IPS-18c (cell line): ENCODE measurements at regions not wholly inside any gene's neighbourhood (a gene's known extent, or its start where the extent isn't known, plus 50 kb on each side); places are given as distances from the start of the nearest gene placed in this dataset.
"Not testable (repeated sequence)": the region's sequence is repeated elsewhere in the genome, so short reads cannot be mapped to it uniquely, and the experiment has no call there.

Source experiments
- H3K4me3 ChIP-seq: 2 replicates; pipeline ENCODE4 v1.7.0; 2013; ENCODE audit warnings: low read depth, mild to moderate bottlenecking, low read length, moderate library complexity; ENCODE audit not compliant: insufficient read depth
- H3K9me3 ChIP-seq: one replicate; pipeline ENCODE4 v1.6.1; 2013; ENCODE audit warnings: mild to moderate bottlenecking, low read length, moderate library complexity; ENCODE audit not compliant: control insufficient read depth, insufficient read depth

DNA sequence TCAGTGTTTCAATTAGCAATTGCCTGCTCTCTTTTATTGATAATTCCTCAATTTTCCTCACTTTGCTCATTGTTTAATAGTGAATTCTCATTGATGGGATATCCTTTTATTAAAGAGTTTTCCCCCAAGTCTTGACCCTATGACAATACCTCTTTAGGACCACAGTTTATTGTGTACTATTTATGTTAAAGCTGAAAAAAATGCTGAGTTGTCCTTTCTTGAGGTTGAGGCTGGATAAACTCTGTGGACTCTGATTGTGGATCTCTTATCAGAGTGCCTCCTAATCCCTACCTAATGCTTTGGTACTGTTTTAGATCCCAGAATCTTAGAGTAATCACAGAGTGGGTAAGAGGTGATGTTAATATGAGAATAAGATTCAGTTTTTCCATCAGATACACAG, 416.3 kb upstream of the GBE1 start:
- H3K4me3 ChIP-seq: no peak overlapping the region
- H3K9me3 ChIP-seq: no peaks in the 10 kb centered on the region

DNA sequence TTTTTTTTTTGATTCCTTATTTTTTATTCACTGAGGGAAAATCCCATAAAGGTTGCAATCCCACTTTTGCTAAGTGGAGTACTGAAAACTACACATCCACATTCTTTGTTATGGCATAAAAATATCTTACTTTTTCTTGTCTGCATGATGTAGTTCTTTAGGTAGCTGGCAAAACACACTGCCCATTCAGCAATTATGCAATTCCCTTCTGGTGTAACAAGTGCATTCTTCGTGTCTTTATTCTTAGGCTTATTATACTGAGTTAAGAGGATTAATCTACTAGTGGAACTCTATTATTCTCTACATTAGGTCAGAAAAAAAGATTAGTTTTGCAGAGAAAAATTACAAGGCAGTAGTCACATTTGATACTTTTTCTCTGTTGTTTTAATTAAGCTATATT, 403.8 kb upstream of the GBE1 start:
- H3K9me3 ChIP-seq: no peaks in the 10 kb centered on the region
- no peak overlapping the region for H3K4me3 ChIP-seq

DNA sequence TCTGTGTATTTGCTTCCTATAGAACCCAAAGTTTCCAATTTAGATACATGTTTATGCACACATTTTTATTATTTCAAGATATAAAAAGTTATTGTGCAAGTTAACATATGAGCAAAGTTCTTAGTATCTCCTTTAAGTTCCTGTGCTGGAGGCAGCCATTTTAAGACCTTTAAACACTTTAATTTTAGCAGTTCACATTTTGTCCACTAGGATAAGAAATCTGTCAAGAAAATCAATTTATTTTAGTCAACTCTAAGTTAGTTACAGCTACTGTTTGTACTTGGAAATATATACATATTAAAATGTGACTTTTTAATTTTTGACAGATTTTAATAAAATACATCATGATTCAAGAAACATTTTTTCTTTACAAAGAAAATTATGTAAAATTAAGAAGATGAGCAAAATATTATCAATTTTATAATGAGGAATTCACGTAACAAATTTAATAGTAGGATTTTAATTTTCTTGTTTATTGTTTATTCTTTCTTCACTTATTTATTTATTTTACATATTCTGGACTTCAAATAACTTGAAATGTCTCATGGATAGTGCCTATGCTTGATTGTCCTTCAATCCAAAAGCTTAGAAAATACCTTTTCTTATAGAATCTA, 402.6 kb upstream of the GBE1 start:
- Histone ChIP-seq H3K9me3 (no peaks in the 10 kb centered on the region), H3K4me3 (no peak overlapping the region)

DNA sequence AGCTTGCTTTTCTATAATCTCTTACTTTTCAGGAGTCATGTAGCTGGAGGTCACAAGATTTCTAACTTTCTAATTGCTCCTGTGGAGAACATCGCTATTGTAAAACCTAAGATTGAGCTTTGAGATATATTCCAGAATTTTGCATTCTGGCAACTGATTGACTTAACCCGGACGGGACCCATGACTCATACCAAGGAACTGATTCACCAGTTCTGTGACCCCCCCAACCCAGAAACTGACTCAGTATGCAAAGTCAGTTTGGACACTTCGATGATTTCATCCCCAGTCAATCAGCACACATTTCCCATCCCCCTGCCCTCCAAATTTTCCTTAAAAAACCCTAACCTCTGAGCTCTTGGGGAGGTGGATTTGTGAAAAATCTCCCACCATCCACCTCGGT, 396.5 kb upstream of the GBE1 start:
- H3K4me3 ChIP-seq: no peak overlapping the region
- no peaks in the 10 kb centered on the region for H3K9me3 ChIP-seq

DNA sequence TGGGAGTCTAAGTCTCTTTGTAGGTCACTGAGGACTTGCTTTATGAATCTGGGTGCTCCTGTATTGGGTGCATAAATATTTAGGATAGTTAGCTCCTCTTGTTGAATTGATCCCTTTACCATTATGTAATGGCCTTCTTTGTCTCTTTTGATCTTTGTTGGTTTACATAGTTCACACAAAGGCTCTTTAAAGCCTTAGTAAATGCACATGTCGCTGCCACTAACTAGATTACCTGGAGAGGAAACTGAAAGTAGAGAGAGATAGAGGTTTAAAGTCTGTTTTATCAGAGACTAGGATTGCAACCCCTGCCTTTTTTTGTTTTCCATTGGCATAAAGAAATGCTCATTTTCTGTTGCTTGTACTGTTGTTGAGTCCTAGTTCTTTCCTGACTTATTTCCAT, 392.4 kb upstream of the GBE1 start:
- H3K4me3 ChIP-seq, H3K9me3 ChIP-seq: not testable (repeated sequence)

DNA sequence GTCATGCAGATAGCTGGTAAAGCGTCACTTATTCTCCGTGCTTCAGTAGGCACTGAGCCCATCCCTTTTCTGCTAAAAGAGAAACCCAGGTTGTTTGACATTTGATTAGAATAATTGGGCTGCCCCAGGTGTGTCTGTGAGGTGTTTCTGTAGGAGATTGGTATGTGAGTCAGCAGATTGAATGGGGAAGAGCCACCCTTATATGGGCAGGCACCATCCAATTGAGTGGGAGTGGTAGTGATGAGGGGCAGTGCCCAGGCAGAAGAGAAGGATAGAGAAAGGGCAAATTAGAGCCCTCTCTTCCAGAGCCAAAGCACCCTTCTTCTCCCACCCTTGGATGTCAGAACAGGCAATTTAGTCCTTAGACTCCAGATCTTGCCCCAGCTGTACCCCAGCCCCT, 384.3 kb upstream of the GBE1 start:
- Histone ChIP-seq H3K9me3 (peaks cover 2% of the 10 kb centered on the region), H3K4me3 (no peak overlapping the region)

DNA sequence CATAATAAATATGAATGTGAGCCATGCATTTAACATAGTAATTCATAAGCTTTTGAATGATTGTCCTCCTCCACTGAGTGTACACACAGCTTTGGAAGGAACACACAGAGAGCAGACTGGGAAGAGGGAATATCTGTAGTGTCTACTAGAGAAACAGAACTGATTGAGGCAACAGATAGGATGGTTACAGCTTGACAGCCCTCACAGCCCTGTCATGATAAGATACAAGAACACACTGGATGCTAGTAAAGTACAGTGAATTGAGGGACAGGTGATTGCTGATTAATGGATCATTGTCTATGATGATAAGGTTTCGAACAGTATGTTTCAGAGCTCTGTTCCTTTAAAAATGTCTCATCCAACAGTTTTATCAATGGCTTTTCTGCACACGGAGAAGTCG, 383.4 kb upstream of the GBE1 start:
- no peak overlapping the region for H3K4me3 ChIP-seq

DNA sequence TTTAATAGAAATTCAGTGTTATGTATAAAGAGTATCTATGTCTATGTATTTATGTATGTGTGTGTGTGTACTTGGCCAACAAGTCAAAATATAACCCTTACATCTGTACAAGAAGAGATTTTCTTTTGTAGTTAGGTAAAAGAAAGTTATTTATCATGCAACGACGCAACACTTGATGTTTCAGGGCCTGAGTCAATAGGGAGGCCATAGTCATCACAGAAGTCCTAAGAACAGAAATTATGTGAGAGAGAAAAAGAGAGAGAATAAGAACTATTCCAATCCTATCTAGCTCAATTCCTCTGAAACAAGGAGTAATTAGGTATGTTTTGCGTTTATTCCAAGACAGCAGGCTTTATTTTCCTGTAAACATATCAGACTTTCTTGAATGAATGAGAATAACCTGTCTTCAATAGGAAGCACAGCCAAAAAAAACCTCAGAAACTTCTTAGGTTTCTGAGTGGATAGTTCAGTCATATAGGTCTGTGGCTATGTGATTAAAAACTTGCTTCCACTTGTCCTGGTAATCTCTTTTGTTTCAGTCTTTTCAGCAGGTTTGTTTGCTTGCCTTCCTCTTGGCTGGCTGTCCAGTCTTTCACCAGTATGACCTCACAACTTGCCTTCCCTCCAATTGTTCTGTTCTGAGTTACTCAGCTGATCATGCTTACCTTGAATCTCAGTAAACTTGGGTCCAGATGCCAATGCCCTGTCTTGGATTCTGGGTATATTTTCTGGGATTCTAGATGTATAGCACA, 382.4 kb upstream of the GBE1 start:
- Histone ChIP-seq H3K9me3 (peaks cover 2% of the 10 kb centered on the region), H3K4me3 (no peak overlapping the region)

More for the DNA sequence above, 383.4 kb upstream of the GBE1 start:
- peaks cover 2% of the 10 kb centered on the region for H3K9me3 ChIP-seq

DNA sequence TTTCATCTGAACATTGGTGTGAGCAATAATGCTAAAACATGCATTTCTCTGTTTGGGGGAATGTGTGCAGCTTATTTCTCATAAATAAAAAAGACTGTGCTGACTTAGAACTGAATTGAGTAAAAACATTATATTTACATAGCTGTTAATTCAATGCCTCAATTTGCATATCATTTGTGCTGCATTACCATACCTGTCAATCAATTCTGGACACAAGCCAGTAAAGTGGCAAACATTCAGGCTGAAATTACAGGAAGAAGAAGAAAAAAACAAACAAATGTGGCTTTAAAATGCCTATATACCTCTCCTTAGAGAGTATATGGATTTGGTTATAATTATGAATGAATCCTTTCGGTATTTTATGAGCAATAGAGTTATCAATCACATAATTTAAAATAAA, 380.1 kb upstream of the GBE1 start:
- peaks cover under 1% of the 10 kb centered on the region for H3K9me3 ChIP-seq
- no peak overlapping the region for H3K4me3 ChIP-seq

DNA sequence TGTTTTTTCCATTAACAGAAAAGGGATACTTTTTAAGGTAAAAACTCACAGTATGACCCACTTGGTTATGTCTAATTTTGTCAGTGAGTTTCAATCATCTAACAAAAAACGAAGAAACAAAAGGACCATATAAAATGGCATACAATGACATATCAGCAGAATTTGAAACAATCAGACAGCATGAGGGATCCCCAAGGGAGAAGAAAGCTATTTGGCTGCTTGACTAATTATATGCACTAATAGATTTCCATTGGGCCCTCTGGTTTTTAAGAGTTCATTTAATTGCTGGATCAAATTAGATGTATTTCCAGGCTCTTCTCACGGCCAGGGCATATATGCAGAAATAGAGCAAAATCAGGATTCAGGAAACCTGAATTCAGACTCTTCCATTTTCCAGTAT, 376.4 kb upstream of the GBE1 start:
- H3K4me3 ChIP-seq: no peak overlapping the region
- no peaks in the 10 kb centered on the region for H3K9me3 ChIP-seq

DNA sequence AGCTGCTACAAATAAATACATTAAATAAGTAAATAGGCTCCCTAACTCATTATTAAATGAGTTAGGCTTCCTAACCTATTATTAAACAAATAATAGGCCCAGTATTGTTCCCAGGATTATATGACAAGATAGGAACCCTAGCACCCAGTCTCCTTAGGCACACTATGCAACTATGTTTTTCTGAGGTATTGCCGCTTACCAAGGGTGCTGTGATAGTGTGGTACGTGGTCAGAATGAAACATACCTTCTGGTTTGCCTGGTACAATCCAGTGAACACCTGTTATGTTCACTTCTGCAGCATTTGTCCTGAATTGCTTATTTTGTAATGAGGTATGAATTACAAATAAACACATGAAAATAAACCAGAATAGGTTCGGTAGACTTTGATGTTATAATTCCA, 375.6 kb upstream of the GBE1 start:
- H3K4me3 ChIP-seq: no peak overlapping the region
- no peaks in the 10 kb centered on the region for H3K9me3 ChIP-seq

DNA sequence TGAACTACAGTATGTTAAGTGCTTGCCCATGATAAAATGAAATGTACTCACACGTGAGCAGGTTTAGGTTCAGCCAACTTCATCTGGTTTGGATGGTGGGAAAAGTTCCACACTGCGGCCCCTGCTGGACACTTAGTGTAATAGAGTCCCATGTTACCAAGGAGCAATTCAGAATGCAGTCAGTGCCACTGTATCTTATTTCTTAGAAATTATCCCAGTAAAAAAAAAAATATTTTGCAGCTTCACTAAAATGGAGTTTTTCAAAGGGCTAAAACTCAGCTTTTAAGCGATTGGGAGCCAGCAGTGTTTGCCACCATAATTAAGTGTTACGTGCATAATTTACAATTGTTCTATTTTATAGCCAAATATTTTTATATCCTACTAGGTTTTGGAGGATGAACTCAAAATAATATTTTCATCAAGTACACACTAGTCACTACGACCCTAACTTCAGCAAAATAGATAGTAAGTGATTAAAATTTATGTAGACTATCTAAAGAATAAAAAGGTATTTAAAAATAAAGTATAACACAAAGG, 371.7 kb upstream of the GBE1 start:
- no peak overlapping the region for H3K4me3 ChIP-seq
- H3K9me3 ChIP-seq: no peaks in the 10 kb centered on the region

DNA sequence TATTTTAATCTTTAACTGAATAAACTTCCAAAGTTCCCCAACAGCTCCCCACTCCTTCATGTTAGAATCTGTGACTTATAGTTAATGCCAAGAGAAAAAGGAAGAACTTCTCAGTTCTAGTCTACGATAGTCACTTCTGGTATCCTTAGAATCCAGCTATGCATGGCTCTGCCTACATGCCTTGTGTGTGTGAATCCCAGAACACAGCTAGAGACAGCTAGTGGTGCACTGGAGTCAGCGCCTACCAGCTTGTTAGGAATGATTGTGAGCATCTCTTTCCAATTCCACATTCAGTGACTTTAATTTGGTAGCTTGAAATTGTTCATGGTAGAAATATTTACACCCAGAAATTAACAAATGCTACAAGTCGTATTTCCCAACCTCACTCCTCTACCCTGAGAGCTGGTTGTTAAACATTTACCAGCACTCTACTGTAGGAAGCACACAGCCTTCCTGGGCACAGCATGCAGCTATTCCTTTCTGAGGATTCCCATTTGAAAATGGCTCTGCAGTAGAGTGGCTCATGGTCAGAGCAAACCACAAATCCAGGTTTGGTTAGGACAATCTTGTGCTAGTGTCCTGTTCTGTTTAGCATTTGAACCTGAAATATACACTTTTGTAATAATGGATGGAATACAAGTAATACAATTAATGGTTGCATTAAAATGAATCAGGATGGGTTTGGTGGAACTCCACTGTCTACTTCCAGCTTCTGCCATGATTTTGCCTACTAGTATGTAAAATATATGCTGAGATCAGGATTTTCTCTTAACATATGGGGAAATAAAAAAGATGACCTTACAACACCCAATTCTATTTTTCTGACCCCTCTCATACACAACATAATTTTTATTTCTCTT, 371.0 kb upstream of the GBE1 start:
- Histone ChIP-seq H3K9me3 (no peaks in the 10 kb centered on the region), H3K4me3 (no peak overlapping the region)

DNA sequence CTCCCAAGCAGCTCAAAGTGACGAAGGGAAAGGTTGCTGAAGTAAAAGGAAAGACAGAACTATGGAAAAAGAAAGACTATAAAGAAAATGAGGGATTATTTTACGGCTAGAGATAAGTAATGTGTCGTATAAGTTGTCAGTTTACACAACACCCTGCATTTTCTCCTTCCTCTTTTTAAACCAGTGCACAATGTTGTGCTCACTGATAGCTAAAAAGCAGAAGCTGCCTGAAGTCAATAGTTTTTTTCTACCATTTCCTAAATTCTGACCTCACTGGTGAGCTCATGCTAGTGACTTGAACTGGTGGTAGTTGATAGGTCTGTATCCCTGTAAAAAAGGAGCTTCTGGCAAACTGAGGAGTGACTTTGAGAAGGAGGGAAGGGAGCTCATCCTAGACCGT, 368.6 kb upstream of the GBE1 start:
- Histone ChIP-seq H3K9me3 (no peaks in the 10 kb centered on the region), H3K4me3 (no peak overlapping the region)

DNA sequence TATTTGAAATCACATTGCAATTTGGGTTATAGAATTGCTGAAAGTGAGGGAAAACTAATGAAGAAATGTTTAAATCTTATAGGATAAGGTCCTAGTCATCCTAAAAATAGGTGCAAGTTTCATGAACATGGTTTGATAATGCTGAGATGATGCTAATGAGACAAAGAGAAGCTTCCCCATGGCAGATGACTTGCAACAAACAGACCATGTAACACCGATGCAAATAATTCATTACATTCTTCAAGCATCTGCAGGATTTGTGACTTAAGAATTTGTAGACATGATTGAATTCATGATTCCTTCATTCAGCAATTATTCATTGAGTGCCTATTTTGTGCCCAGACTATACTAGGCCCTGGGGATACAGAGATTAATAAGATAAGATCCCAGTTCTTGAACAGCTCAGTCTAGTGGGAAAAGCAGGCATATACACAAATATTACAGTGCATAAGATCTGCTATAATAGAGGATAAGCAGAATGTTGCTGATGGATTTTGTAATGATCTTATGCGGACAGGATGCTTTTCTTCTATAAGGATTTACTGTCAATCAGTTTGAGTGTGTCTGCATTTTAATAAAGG, 367.9 kb upstream of the GBE1 start:
- Histone ChIP-seq H3K9me3 (no peaks in the 10 kb centered on the region), H3K4me3 (no peak overlapping the region)

DNA sequence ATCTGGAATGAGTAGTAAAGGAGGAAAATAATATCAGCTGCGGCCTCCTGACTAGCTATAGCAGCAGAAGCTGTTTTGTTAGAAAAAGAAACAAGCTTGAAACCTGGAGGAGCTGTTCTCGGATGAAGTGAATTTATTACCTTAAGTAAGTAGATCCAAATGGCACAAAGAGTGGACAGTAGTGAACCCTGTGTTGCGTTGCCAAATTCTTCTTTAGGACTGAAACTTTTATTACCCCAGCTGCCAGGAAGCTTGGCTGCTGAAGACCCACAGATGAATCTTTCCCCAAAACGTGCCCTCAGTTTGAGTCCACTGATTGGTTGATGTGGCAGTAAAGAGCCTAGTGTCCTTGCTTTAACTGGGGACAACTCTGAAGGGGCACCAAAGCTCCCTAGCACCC, 366.8 kb upstream of the GBE1 start:
- Histone ChIP-seq H3K4me3 (no peak overlapping the region), H3K9me3 (no peaks in the 10 kb centered on the region)

DNA sequence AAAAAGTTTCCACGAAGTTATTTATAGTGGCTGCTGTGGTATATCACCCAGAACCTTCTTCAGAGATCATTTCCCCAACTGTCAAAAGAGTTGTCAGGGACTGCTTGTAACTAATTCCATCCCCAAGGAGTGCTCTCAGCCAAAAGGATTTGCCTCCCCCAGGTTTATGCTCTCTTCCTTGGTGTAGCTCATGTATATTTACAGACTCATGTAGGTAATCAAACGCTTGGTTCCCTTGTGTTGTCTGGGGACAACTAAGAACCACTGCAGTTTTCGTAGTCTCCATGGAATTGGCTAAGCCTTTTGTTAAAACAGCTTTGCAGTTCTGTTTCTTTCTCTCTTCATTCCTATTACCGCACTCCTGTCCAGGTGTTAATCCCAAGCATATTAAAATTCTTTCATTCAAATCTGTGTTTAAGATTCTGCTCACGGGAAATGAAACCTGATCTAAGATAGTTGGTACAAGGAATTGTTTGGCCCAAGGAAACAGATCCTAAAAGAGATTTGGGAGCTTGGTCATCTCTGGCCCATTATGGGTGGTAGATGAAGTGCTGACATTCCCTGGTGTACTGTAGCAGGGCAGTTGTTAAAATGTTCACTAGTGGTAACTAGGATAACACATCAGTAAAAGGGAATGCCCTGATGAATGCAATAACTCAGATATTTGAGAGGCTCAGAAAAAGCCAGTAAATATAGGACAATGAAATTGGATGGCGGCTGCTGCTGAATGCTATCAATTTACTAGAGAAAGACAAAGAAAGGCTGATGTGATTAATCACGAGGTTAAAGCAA, 361.3 kb upstream of the GBE1 start:
- no peaks in the 10 kb centered on the region for H3K9me3 ChIP-seq
- H3K4me3 ChIP-seq: no peak overlapping the region
